GM13976 (cell line): ENCODE measurements at regions not wholly inside any gene's neighbourhood (a gene's known extent, or its start where the extent isn't known, plus 50 kb on each side); places are given as distances from the start of the nearest gene placed in this dataset.

ENCODE experiments used
- DNase-seq: peaks from one replicate; pipeline ENCODE4 v3.0.0; 2012; ENCODE audit warnings: low spot score
- in situ Hi-C: fragments of 300-500 bp; cut with MboI; formaldehyde crosslinking; loops from one replicate; pipeline ENCODE4 v1.12.0; 2022; ENCODE audit warnings: low sequenced_read_pairs, mixed read lengths, inconsistent platforms; ENCODE audit not compliant: unreplicated experiment
- TF ChIP-seq, protein P1 (sequence below): IDR thresholded peaks from 2 replicates; pipeline ENCODE4 v1.5.1; 2012; ENCODE audit warnings: borderline replicate concordance, mild to moderate bottlenecking; ENCODE audit not compliant: insufficient read depth; ENCODE audit errors: extremely low read depth, missing control alignments, control extremely low read depth

DNA sequence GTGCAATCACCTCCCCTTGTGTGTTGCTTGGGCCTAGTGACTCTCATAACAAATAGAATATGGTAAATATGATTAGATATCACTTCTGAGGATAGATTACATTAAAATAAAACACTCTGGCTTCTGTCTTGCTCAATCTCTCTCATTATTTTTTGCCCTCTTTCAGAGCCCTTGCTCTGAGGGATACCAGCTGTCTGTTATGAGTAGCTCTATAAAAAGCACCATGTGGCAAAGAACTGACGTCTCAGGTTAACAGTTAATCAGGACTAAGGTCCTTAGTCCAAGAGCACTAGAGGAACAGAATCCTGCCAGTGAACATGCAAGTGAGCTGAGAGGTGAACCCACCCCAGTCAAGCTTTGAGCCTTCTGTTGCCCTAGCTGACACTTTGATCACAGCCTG, 402.2 kb upstream of the HTR1E start:
- no peak for DNase-seq
- in situ Hi-C loops = no loop called here
- TF ChIP-seq, protein P1, sequence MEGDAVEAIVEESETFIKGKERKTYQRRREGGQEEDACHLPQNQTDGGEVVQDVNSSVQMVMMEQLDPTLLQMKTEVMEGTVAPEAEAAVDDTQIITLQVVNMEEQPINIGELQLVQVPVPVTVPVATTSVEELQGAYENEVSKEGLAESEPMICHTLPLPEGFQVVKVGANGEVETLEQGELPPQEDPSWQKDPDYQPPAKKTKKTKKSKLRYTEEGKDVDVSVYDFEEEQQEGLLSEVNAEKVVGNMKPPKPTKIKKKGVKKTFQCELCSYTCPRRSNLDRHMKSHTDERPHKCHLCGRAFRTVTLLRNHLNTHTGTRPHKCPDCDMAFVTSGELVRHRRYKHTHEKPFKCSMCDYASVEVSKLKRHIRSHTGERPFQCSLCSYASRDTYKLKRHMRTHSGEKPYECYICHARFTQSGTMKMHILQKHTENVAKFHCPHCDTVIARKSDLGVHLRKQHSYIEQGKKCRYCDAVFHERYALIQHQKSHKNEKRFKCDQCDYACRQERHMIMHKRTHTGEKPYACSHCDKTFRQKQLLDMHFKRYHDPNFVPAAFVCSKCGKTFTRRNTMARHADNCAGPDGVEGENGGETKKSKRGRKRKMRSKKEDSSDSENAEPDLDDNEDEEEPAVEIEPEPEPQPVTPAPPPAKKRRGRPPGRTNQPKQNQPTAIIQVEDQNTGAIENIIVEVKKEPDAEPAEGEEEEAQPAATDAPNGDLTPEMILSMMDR = no peak

- in situ Hi-C loops = no loop called here
- TF ChIP-seq, protein P1 = no peak
- DNase-seq = no peak
Observed at GRCh38 chr6:86529635-86530034, 407.7 kb upstream of the HTR1E start.

GRCh38 chr6:86526238-86526637, 411.1 kb upstream of the HTR1E start:
- TF ChIP-seq, protein P1 = no peak
- in situ Hi-C loops = no loop called here
- DNase-seq = no peak

DNA sequence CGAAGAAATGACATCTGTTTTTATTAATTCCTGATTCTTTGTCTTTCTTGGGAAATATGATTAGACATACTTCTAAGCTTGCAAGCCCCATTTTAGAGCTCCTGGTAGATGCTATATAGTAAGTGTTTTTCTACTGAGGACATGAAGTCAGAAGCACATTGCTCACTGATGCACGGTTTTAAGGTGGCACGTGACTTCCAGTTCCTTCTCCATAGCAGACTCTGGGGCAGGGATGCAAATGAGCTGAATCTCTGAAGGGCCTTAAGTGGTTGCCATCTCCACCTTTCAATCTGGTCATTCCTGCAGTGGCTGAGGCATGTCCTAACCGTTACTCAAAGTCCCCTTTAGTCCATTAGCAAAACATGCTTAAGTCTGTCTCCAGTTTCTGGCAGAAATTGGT, 421.2 kb upstream of the HTR1E start:
- TF ChIP-seq, protein P1 = no peak
- DNase-seq = no peak
- in situ Hi-C loops = no loop called here

- in situ Hi-C loops = no loop called here
- no peak for DNase-seq
- TF ChIP-seq, protein P1 = no peak
Observed at GRCh38 chr6:86511962-86512361, 425.4 kb upstream of the HTR1E start.

GRCh38 chr6:86508230-86508629, 429.1 kb upstream of the HTR1E start:
- in situ Hi-C loops = no loop called here
- no peak for DNase-seq
- TF ChIP-seq, protein P1 = no peak

- in situ Hi-C loops = no loop called here
- TF ChIP-seq, protein P1 = no peak
- no peak for DNase-seq
Observed at GRCh38 chr6:86502497-86502896, 434.8 kb upstream of the HTR1E start.
